ENCODE measurements at regions not wholly inside any gene's neighbourhood (a gene's known extent, or its start where the extent isn't known, plus 50 kb on each side); places are given as distances from the start of the nearest gene placed in this dataset.

- H3K27me3 ChIP-seq (ENCODE audit: insufficient read depth, low read depth) = no peaks in the 10 kb centered on the region
- no peak overlapping the region for H3K4me3 ChIP-seq (IDR thresholded peaks at IDR 0.05; ENCODE audit: insufficient read depth, low read depth, low read length)
- H3K9ac ChIP-seq = no peak overlapping the region
- no peak overlapping the region for H2AFZ ChIP-seq (ENCODE audit: low read depth)
- H4K20me1 ChIP-seq (ENCODE audit: insufficient read depth) = no peaks in the 10 kb centered on the region
- no peaks in the 10 kb centered on the region for H3K79me2 ChIP-seq (ENCODE audit: insufficient read depth, low read depth)
- H3K4me2 ChIP-seq = no peak overlapping the region
- no peaks in the 10 kb centered on the region for H3K4me1 ChIP-seq (ENCODE audit: low read depth, poor library complexity, severe bottlenecking)
- TF ChIP-seq CTCF (conservative IDR thresholded peaks at IDR 0.05; ENCODE audit: low read depth, low read length) = no peak
- H3K27ac ChIP-seq = no peak overlapping the region
- no peaks in the 10 kb centered on the region for H3K36me3 ChIP-seq (ENCODE audit: insufficient read depth)
Observed at GRCh38 chr5:2619216-2619615, 132.3 kb downstream of the IRX2 start.

- Histone ChIP-seq H3K4me1 (ENCODE audit: low read depth, poor library complexity, severe bottlenecking) (no peaks in the 10 kb centered on the region), H3K9ac (no peak overlapping the region), H2AFZ (ENCODE audit: low read depth) (no peak overlapping the region), H4K20me1 (ENCODE audit: insufficient read depth) (no peaks in the 10 kb centered on the region), H3K27ac (no peak overlapping the region), H3K27me3 (ENCODE audit: insufficient read depth, low read depth) (no peaks in the 10 kb centered on the region), H3K4me3 (IDR thresholded peaks at IDR 0.05; ENCODE audit: insufficient read depth, low read depth, low read length) (no peak overlapping the region), H3K36me3 (ENCODE audit: insufficient read depth) (no peaks in the 10 kb centered on the region), H3K79me2 (ENCODE audit: insufficient read depth, low read depth) (no peaks in the 10 kb centered on the region), H3K4me2 (no peak overlapping the region)
- TF ChIP-seq CTCF (conservative IDR thresholded peaks at IDR 0.05; ENCODE audit: low read depth, low read length) = no peak
Observed at GRCh38 chr5:2617461-2617860, 134.0 kb downstream of the IRX2 start.

GRCh38 chr5:2615917-2616316, 135.6 kb downstream of the IRX2 start:
- H3K36me3 ChIP-seq (ENCODE audit: insufficient read depth) = no peaks in the 10 kb centered on the region
- H3K9ac ChIP-seq = no peak overlapping the region
- H3K4me1 ChIP-seq (ENCODE audit: low read depth, poor library complexity, severe bottlenecking) = no peaks in the 10 kb centered on the region
- H4K20me1 ChIP-seq (ENCODE audit: insufficient read depth) = no peaks in the 10 kb centered on the region
- no peaks in the 10 kb centered on the region for H3K79me2 ChIP-seq (ENCODE audit: insufficient read depth, low read depth)
- no peak overlapping the region for H3K4me3 ChIP-seq (IDR thresholded peaks at IDR 0.05; ENCODE audit: insufficient read depth, low read depth, low read length)
- H3K27ac ChIP-seq = no peak overlapping the region
- no peak for TF ChIP-seq CTCF (conservative IDR thresholded peaks at IDR 0.05; ENCODE audit: low read depth, low read length)
- H3K4me2 ChIP-seq = no peak overlapping the region
- no peak overlapping the region for H2AFZ ChIP-seq (ENCODE audit: low read depth)
- no peaks in the 10 kb centered on the region for H3K27me3 ChIP-seq (ENCODE audit: insufficient read depth, low read depth)

DNA sequence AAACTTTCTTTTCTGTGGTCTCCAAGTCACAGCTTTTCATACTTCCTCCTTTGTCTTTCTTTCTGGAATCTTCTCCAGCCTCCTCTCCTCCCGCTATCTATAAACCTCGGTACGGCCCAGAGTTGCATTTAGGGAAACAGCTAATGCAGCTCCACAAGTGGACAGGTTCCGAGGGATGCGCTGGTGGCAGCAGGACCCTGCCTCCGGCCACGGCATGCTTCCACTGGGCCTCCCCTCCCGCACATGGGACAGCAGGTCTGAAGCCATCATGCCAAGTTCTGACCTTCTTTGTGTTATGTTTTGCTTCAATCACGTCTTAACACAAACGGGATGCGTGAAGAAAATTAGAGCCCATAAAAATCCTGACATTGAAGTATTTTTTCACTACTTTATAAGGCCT, 136.9 kb downstream of the IRX2 start:
- TF ChIP-seq CTCF (conservative IDR thresholded peaks at IDR 0.05; ENCODE audit: low read depth, low read length) = no peak
- H3K4me1 ChIP-seq (ENCODE audit: low read depth, poor library complexity, severe bottlenecking) = no peaks in the 10 kb centered on the region

More for the DNA sequence above, 136.9 kb downstream of the IRX2 start:
- H4K20me1 ChIP-seq (ENCODE audit: insufficient read depth) = no peaks in the 10 kb centered on the region
- H3K79me2 ChIP-seq (ENCODE audit: insufficient read depth, low read depth) = no peaks in the 10 kb centered on the region
- no peaks in the 10 kb centered on the region for H3K27me3 ChIP-seq (ENCODE audit: insufficient read depth, low read depth)
- H3K36me3 ChIP-seq (ENCODE audit: insufficient read depth) = no peaks in the 10 kb centered on the region
- H3K4me3 ChIP-seq (IDR thresholded peaks at IDR 0.05; ENCODE audit: insufficient read depth, low read depth, low read length) = no peak overlapping the region
- H3K4me2 ChIP-seq = no peak overlapping the region
- H3K27ac ChIP-seq = no peak overlapping the region
- H2AFZ ChIP-seq (ENCODE audit: low read depth) = no peak overlapping the region
- H3K9ac ChIP-seq = no peak overlapping the region

All from KMS-11 (cell line).